Activated CD8-positive, alpha-beta memory T cell treated with anti-CD3 and anti-CD28 coated beads, Interleukin-2, amount 10 ng/mL, durations not matched to agents 7 days and 5 days (primary cell): ENCODE measurements at regions not wholly inside any gene's neighbourhood (a gene's known extent, or its start where the extent isn't known, plus 50 kb on each side); places are given as distances from the start of the nearest gene placed in this dataset.
"Not testable (repeated sequence)": the region's sequence is repeated elsewhere in the genome, so short reads cannot be mapped to it uniquely, and the experiment has no call there.

Source experiments
- ATAC-seq: fragments of 150-1000 bp; cut with Tn5 transposase; one replicate; pipeline ENCODE4 v1.10.0; 2021; ENCODE audit warnings: moderate library complexity
- CTCF ChIA-PET: fragments of 350-600 bp; sonication (Branson Sonifier 250); formaldehyde crosslinking; loops from one replicate; lab custom pipeline; 2021; ENCODE audit warnings: antibody characterized with exemption; lab: Charles Lee
- DNase-seq: peaks from one replicate; pipeline ENCODE4 v3.0.0-alpha.2; 2020
- H3K27ac Mint-ChIP-seq: one replicate; pipeline ENCODE4 v1.8.0; 2021; ENCODE audit warnings: mild to moderate bottlenecking, mixed read lengths
- H3K27me3 Mint-ChIP-seq: one replicate; pipeline ENCODE4 v1.8.0; 2021; ENCODE audit warnings: mixed read lengths
- H3K36me3 Mint-ChIP-seq: one replicate; pipeline ENCODE4 v1.8.0; 2021; ENCODE audit warnings: mild to moderate bottlenecking, mixed read lengths
- H3K4me1 Mint-ChIP-seq: one replicate; pipeline ENCODE4 v1.8.0; 2021; ENCODE audit warnings: mixed read lengths
- H3K4me3 Mint-ChIP-seq: one replicate; pipeline ENCODE4 v1.8.0; 2021; ENCODE audit warnings: mild to moderate bottlenecking, moderate library complexity, mixed read lengths
- H3K9me3 Mint-ChIP-seq: one replicate; pipeline ENCODE4 v1.8.0; 2022; ENCODE audit warnings: low read depth, mixed read lengths

DNA sequence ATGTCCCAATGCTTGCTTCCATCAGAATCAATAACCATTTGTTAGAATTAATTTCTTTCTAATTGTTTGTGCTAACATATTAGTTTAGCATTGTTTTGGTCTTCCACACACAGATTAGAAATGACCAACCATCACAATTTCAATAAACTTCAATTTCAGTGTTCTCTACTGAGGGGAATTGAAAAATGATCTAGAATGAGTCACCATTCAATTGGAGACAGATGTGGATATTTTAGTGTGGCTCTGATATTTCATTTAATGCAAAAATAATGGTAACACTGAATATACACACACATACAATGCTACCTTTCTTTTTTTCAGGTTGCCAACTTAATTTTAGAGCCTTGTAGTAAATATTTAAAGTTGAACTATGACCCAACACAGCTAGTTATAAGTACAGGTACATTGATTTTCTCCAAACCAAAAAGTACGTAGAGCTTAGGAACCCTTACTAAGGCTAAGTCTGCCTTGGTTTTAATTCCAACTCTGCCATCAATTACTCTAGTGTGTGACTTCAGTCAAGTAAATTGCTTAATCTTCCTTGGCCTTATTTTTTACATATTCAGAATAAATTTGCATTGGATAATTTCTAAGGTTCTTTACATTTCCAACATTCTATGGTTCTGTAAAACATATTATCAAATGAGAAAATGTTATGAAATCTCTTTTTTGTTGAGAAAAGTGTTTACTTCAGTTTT, 143.9 kb downstream of the DMRTA1 start:
- DNase-seq (no peak), ATAC-seq (no peak)
- Mint-ChIP-seq H3K9me3 (peaks cover 3% of the 10 kb centered on the region), H3K4me3 (no peak overlapping the region), H3K4me1 (no peaks in the 10 kb centered on the region), H3K27ac (no peak overlapping the region), H3K27me3 (no peaks in the 10 kb centered on the region), H3K36me3 (no peaks in the 10 kb centered on the region)
- CTCF ChIA-PET = no interaction called here

DNA sequence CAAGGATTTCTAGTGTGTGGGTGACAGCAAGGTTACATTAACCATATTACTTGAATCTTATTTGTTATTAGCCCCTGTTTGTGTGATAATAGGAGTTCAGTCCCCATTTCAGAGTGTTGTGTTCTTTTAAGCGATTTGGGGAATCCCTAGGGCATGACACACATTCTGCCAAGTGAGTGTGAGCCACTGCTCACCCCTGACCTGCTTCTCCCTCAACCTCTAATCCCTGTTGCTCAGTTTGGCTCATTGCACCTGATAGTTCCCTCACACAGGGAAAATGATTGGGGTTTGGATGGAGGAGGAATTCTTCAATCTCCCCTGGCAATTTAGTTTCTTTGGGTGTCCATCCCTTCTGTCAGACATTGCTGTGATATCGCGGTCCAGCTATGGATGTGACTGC, 149.2 kb downstream of the DMRTA1 start:
- no peaks in the 10 kb centered on the region for H3K36me3 Mint-ChIP-seq
- CTCF ChIA-PET = no interaction called here
- H3K9me3 Mint-ChIP-seq = no peaks in the 10 kb centered on the region

DNA sequence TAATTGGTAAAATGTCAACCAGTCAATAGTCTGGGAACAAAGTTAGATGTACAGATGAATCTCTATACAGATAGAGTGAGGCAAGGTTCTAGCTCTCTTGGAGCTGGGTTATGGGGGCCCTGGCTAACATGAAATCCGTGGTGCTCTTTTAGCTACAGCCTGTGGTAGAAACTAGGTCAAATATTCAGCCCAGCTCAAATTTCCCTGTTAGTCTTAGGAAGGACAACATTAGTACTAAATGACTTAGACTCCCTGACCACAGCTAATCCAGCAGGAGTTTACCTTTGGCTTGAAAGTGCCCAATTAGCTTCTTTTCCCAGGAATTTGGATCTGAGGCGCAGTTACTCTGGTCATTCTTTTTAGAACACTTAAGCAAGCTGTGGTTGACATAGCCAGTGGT, 170.5 kb downstream of the DMRTA1 start:
- Mint-ChIP-seq H3K36me3 (no peaks in the 10 kb centered on the region), H3K27ac (no peak overlapping the region), H3K4me3 (no peak overlapping the region), H3K27me3 (no peaks in the 10 kb centered on the region), H3K4me1 (no peaks in the 10 kb centered on the region), H3K9me3 (peaks cover 2% of the 10 kb centered on the region)
- ATAC-seq = no peak
- CTCF ChIA-PET = no interaction called here
- no peak for DNase-seq

More for the DNA sequence above, 149.2 kb downstream of the DMRTA1 start:
- H3K27me3 Mint-ChIP-seq = no peaks in the 10 kb centered on the region
- ATAC-seq (no peak), DNase-seq (no peak)
- no peak overlapping the region for H3K27ac Mint-ChIP-seq
- no peak overlapping the region for H3K4me3 Mint-ChIP-seq
- H3K4me1 Mint-ChIP-seq = no peaks in the 10 kb centered on the region

DNA sequence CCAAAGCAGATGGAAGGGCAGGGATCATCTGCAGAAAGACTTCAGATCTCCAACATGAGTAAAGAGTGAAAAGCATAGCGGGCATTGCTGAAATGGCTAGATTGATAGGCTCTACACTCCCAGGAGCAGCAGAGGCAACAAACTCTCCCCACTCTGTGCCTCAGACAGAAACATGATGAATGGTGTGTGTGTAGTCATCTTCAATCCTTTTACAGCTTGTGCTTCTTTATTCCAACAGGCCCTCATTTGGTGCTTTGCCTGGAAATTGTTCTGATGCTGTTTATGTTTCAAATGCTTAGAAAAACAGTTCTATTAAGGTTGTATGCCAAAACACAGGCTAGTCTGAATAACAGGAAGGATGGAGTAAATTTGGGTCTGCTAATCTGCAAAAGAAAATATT, 176.2 kb downstream of the DMRTA1 start:
- DNase-seq (no peak), ATAC-seq (no peak)
- Mint-ChIP-seq H3K9me3 (peaks cover 3% of the 10 kb centered on the region), H3K36me3 (no peaks in the 10 kb centered on the region), H3K27me3 (no peaks in the 10 kb centered on the region), H3K4me3 (no peak overlapping the region), H3K27ac (no peak overlapping the region), H3K4me1 (no peaks in the 10 kb centered on the region)
- CTCF ChIA-PET = no interaction called here

DNA sequence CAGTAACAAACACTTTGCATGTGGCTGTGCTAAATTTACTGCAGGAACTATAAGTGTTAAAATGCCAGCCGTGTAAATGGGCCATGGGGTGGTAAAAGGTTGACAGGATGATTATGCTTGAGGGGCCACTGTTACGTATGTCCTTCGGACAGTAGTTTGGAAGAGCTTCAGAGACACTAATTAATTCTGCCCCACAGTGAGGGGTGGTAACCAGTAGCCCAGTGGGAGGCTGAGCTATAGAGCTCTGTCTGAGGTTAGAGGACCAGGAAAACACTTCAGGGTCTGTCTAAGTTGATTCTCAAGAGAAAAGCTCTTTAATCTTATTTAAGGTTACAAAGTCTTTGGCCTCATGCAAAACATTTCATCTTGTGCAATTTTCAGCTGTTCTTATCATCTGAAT, 176.6 kb downstream of the DMRTA1 start:
- ATAC-seq (no peak), DNase-seq (no peak)
- no peak overlapping the region for H3K4me3 Mint-ChIP-seq
- H3K4me1 Mint-ChIP-seq = no peaks in the 10 kb centered on the region
- H3K27me3 Mint-ChIP-seq = no peaks in the 10 kb centered on the region
- peaks cover 3% of the 10 kb centered on the region for H3K9me3 Mint-ChIP-seq
- no peaks in the 10 kb centered on the region for H3K36me3 Mint-ChIP-seq
- H3K27ac Mint-ChIP-seq = no peak overlapping the region
- CTCF ChIA-PET = no interaction called here

DNA sequence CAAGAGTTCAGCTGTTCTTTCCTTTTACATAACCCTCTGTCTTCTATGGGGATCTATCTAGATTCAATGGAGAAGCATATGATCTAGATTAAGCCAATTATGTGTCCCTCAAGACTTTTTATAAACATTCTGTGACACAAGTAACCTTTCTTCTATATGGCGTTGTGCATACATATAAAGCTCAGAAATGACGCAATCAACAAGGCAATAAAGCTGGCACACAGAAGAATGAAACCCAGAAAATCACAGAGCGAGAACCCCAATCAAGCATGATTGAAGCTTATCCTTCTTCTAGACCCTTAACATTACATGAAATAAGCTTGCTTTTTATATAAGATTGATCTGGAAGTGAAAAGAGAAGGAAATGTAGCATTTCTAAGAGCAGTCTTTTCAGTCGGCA, 178.9 kb downstream of the DMRTA1 start:
- no peak overlapping the region for H3K4me3 Mint-ChIP-seq
- H3K27me3 Mint-ChIP-seq = no peaks in the 10 kb centered on the region
- H3K27ac Mint-ChIP-seq = no peak overlapping the region
- ATAC-seq (no peak), DNase-seq (no peak)
- CTCF ChIA-PET = no interaction called here
- H3K36me3 Mint-ChIP-seq = no peaks in the 10 kb centered on the region
- no peaks in the 10 kb centered on the region for H3K4me1 Mint-ChIP-seq
- H3K9me3 Mint-ChIP-seq = peaks cover 3% of the 10 kb centered on the region

DNA sequence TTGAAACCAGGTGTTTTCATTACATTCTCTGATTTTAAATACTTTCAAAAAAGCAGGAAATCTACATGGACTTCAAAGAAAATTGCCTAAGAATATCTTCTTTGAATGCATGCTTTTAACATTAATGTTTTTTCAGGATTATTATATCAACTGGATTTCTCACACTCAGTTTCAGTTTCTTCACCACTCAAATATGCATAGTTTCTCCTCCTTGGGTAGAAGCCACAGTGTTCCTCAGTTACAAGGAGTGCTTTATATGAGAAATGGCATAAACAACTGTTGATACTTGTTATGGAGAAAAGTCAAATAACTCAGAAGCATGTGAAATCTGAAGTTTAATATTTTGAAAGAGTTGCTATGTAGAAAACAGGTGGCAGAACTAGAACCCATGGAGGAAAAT, 196.9 kb downstream of the DMRTA1 start:
- H3K36me3 Mint-ChIP-seq = no peaks in the 10 kb centered on the region
- no peak for ATAC-seq

DNA sequence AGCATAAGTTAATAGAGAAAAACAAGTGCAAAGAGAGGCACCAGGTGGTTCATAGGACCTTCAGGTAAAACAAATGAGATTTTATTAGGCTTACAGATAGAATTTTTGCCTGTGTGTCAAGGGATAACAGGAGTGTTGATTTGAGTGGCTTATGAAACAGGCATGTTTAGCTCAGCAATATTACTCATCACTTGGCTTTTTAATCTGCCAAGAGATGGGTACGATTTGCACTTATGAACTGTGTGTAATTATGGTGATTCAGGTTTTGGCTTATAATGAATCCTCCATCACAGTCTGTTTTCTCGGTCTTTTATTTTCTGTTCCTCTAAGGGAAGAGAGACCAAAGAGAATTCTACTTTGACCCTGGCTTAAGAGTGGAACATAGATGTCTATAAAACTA, 199.3 kb downstream of the DMRTA1 start:
- DNase-seq = no peak
- Mint-ChIP-seq H3K27me3 (no peaks in the 10 kb centered on the region), H3K36me3 (no peaks in the 10 kb centered on the region), H3K4me1 (no peaks in the 10 kb centered on the region), H3K27ac (no peak overlapping the region), H3K9me3 (peaks cover 2% of the 10 kb centered on the region), H3K4me3 (no peak overlapping the region)
- no peak for ATAC-seq
- CTCF ChIA-PET = no interaction called here

More for the DNA sequence above, 196.9 kb downstream of the DMRTA1 start:
- Mint-ChIP-seq H3K27ac (no peak overlapping the region), H3K4me3 (no peak overlapping the region), H3K4me1 (no peaks in the 10 kb centered on the region), H3K27me3 (no peaks in the 10 kb centered on the region), H3K9me3 (no peaks in the 10 kb centered on the region)
- DNase-seq = no peak
- CTCF ChIA-PET = no interaction called here

DNA sequence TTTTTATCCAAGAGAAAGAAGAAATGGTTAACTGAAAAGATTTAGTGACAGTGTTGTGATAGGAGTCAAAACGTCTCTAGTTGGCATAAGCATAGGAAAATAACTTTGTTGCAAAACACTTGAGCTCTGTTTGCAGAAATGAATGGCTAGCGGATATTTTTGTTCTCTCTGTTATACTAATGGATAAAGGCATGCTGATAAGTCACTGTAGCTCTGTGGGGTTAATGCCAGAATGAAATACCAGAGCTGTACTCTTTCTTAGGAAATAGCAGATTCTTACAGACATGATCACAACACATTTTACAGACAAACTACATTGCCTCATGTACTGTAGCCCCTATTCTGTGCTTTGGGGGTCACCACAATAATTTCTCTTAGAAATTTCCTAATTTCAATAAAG, 202.8 kb downstream of the DMRTA1 start:
- no peak overlapping the region for H3K27ac Mint-ChIP-seq
- ATAC-seq = no peak
- no peak overlapping the region for H3K4me3 Mint-ChIP-seq
- H3K36me3 Mint-ChIP-seq = no peaks in the 10 kb centered on the region
- CTCF ChIA-PET = no interaction called here
- DNase-seq = no peak
- H3K27me3 Mint-ChIP-seq = no peaks in the 10 kb centered on the region
- H3K9me3 Mint-ChIP-seq = peaks cover 5% of the 10 kb centered on the region
- H3K4me1 Mint-ChIP-seq = no peaks in the 10 kb centered on the region

DNA sequence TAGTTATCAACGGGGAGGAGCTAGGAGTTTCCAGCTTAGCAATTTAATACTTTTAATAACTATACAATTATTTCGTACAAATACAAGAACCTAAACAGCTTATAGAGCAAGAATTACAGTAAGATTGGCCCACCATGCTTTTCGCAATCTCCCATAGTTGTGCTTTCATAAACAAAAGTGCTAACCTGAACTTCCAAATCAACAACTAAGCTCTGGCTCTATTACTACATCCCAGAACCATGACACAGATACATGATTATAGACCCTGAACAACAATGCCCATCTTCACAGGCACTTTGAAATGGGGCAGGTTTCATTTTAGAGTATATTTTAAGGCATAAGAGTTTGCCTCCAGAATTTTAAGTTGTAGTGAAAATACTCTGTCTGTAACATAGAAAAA, 203.5 kb downstream of the DMRTA1 start:
- H3K27me3 Mint-ChIP-seq = no peaks in the 10 kb centered on the region
- DNase-seq (no peak), ATAC-seq (no peak)
- peaks cover 5% of the 10 kb centered on the region for H3K9me3 Mint-ChIP-seq
- H3K4me1 Mint-ChIP-seq = no peaks in the 10 kb centered on the region
- H3K36me3 Mint-ChIP-seq = no peaks in the 10 kb centered on the region
- H3K27ac Mint-ChIP-seq = no peak overlapping the region
- H3K4me3 Mint-ChIP-seq = no peak overlapping the region
- CTCF ChIA-PET = no interaction called here

DNA sequence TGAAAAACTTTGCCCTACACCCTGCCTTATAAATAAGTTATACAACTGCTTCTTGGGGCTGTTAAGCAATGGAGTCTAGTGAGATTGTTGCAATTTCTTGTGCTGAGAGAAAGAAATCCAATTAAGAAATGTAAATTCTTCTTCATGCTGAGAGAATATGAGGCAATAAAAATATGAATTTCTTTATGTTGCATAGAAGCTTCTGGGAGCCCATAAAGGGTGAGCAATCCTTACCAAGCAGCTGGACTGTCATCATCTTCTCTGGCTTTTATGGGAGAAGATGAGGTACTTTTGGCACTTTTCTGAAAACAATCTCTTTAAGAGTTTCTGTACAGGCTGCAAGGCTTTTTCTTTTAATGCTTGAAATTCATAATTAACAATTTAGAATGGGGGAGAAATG, 204.3 kb downstream of the DMRTA1 start:
- no peak overlapping the region for H3K4me3 Mint-ChIP-seq
- H3K4me1 Mint-ChIP-seq = no peaks in the 10 kb centered on the region
- H3K9me3 Mint-ChIP-seq = peaks cover 5% of the 10 kb centered on the region
- H3K27me3 Mint-ChIP-seq = no peaks in the 10 kb centered on the region
- no peak overlapping the region for H3K27ac Mint-ChIP-seq
- DNase-seq = no peak
- CTCF ChIA-PET = no interaction called here
- no peaks in the 10 kb centered on the region for H3K36me3 Mint-ChIP-seq
- ATAC-seq = no peak

DNA sequence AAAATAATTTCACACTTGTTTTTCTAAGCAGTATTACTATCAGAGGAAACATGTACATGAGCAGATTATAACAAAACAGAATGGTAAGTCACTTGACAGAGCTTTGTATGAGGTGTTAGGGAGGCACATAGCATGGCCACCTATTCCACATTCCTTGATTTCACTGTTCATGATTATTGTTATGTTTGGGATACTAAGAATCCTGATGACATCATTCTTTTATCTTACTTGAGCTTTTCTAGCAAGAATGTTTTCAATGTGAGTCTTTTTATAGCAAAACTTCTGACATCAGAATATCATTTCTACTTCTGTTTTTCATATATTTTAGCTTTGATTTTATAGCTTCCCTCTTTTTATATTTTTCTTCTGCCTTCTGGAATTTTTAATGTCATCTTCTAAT, 208.2 kb downstream of the DMRTA1 start:
- Mint-ChIP-seq H3K27ac (no peak overlapping the region), H3K27me3 (no peaks in the 10 kb centered on the region), H3K4me3 (no peak overlapping the region), H3K36me3 (no peaks in the 10 kb centered on the region), H3K4me1 (no peaks in the 10 kb centered on the region), H3K9me3 (peaks cover 2% of the 10 kb centered on the region)
- no peak for DNase-seq
- ATAC-seq = no peak
- CTCF ChIA-PET = no interaction called here

DNA sequence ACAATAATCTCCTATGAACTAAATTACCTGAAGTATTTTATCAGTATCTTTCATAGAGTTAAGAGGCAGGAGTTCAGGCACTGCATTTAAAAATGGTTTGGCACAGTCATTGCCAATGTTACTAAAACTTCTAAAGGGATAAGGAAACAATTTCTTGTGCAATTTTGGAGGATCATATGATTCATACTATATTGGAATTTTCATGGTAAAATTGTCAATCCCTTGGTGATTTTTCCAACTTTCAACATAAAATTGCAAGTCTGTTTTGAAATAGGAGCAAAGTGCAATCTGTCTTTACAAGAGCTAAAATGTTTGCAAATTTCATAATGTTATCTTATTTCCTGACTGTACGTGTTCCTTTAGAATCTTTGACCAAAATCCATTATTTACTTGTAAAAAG, 211.1 kb downstream of the DMRTA1 start:
- CTCF ChIA-PET = no interaction called here
- H3K27ac Mint-ChIP-seq = no peak overlapping the region
- H3K36me3 Mint-ChIP-seq = no peaks in the 10 kb centered on the region
- DNase-seq = no peak
- ATAC-seq = no peak
- H3K4me3 Mint-ChIP-seq = no peak overlapping the region
- H3K9me3 Mint-ChIP-seq = no peaks in the 10 kb centered on the region
- no peaks in the 10 kb centered on the region for H3K4me1 Mint-ChIP-seq
- H3K27me3 Mint-ChIP-seq = no peaks in the 10 kb centered on the region

DNA sequence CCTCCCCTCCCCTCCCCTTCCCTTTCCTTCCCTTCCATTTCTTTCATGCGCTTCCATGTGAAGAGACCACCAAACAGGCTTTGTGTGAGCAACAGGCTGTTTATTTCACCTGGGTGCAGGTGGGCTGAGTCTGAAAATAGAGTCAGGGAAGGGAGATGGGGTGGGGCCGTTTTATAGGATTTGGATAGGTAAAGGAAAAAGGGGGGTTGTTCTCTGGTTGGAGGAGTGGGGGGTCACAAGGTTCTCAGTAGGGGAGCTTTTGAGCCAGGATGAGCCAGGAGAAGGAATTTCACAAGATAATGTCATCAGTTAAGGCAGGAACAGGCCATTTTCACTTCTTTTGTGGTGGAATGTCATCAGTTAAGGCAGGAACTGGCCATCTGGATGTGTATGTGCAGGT, 211.9 kb downstream of the DMRTA1 start:
- H3K27me3 Mint-ChIP-seq, H3K4me3 Mint-ChIP-seq, DNase-seq, H3K4me1 Mint-ChIP-seq, H3K9me3 Mint-ChIP-seq, H3K36me3 Mint-ChIP-seq, ATAC-seq, H3K27ac Mint-ChIP-seq, CTCF ChIA-PET: not testable (repeated sequence)

DNA sequence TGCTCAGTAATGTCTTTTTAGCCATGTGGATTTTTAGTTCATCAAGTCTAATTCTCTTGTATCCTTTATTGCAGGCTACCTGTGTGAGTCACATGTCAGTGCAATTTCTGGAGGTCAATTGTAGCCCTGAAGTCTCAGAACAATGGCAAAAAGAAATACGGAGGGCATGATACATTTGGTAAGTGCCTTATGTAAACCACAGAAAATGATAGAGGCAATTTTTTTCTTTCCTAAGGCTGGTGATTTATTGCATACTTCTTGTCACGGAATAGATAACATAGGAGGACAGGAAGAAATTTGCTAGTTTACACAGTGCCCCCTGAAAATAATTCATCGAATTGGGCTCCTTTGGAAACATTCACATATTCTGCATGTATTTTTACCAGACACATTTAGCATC, 235.9 kb downstream of the DMRTA1 start:
- ATAC-seq (no peak), DNase-seq (no peak)
- Mint-ChIP-seq H3K4me1 (peaks cover 3% of the 10 kb centered on the region), H3K27me3 (no peaks in the 10 kb centered on the region), H3K36me3 (no peaks in the 10 kb centered on the region), H3K9me3 (peaks cover under 1% of the 10 kb centered on the region), H3K4me3 (no peak overlapping the region), H3K27ac (no peak overlapping the region)
- CTCF ChIA-PET = no interaction called here
